ACHN (cell line): ENCODE measurements at regions not wholly inside any gene's neighbourhood (a gene's known extent, or its start where the extent isn't known, plus 50 kb on each side); places are given as distances from the start of the nearest gene placed in this dataset.

Experiments used
- DNase-seq: peaks from one replicate; pipeline ENCODE4 v3.0.0-alpha.2; 2015
- in situ Hi-C: cut with HindIII; loops from 2 replicates; pipeline ENCODE4 v1.10.0; 2017; ENCODE audit warnings: low sequenced_read_pairs, low pct_ligation_motif_present, low pct_unique_long_range_greater_than_20kb

DNA sequence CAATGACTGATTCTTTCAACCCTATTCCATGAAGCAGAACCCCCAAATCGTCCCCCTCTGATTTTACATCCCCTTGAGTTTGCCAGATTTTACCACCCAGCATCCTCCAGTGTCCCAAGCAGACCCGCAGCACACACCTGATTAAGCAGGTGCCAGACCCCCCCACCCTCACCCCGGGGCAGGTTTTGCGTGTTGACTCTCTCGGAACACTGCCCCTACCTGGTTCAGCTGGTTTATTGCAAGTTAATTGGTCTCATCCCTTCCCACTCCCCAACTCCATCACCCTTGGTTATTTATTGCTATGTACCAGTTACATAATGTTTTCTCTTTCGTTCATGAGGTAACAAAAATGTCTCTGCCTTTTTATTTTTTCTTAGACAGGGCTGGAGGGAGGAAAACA, 258.4 kb downstream of the BCOR start:
- no peak for DNase-seq
- in situ Hi-C loops: no loop called here

DNA sequence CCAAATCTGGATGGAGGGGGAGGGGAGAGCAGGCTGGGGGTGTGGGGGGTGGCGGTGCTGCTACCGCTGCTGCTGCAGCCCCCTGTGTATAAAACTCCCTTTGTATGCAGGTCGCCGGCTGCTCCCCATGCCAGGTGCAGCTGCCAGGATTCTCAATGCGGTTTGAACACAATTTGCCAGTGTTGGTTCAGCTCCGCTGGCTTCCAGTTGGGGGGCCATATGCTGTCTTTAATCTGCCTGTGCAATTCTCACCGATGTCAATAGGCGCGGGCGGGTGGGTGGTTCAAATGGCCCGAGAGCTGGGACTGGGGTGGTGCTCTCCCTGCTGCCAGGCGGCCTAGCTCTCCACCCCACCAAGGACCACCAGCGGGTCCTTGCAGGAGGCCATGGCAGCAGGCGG, 257.6 kb downstream of the BCOR start:
- in situ Hi-C loops: no loop called here
- no peak for DNase-seq

GRCh38 chrX:39840581-39841093, 257.1 kb downstream of the BCOR start:
- in situ Hi-C loops: no loop called here
- no peak for DNase-seq

GRCh38 chrX:39841604-39842003, 256.2 kb downstream of the BCOR start:
- no peak for DNase-seq
- in situ Hi-C loops: no loop called here

DNA sequence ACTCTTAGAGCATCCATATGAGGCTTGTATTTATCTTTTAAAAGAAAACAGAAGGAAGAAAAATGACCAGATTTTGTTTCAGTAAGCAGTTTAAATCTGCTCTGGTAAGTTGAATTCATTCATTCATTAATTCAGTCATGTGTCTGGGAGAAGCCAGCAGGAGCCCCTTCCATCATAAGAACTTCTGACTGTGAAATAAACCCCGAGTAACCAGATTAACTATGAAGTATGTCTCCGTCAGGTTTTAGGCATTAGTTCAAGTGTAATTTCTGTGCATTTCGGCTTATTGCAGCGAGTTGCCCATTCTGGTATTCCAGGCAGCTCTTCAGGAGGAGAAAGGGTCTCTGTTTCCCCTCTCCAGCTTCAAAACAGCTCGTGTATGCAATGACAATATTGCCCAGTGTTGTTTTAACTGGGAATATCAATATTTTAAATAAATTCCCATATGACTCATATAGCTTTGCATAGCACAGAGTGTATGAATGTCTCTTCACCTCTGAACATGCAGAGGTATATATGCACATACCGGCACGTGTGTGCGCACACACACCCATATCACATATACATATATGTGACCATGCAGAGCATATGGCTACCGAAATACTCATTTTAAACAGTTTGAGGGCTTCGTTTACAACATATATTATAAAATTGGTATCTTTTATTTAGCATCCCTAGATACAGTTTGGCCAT, 255.3 kb downstream of the BCOR start:
- in situ Hi-C loops: no loop called here
- DNase-seq: no peak

DNA sequence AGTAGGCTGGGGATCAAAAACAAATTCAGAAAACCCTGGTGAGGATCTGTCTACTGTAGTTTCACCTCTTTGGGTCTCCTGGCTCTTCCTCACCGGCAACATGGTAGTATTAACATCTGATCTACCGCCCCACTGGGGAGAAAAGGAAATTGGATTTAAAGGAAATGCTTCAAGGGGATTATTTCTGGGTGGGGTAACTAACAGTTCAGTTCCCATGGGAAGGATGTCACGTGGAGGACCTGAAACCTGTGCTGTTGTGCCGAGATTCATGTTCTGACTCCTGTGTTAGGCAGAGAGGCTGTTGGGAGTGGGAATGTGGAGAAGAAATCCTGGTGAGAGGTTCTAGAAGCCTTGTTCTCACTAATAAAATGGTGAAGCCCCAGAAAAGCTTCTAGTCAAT, 254.4 kb downstream of the BCOR start:
- DNase-seq: no peak
- in situ Hi-C loops: no loop called here

GRCh38 chrX:39845233-39845632, 252.5 kb downstream of the BCOR start:
- in situ Hi-C loops: no loop called here

DNA sequence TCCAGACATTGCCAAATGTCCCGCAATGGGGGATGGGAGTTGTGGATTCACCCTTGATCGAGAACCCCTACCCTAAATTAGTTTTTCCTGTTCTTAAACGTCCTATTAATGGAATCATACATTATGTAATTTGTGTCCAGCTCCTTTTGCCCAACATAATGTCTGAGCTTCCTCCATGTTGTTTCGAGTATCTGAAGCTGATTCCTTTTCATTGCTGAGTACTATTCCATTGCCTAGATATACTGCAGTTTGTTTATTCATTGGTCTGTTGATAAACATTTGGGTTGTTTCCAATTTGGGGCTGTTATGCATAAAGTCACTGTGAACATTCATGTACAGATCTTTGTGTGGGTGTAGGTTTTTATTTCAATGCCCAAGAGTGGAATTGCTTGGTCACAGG, 251.3 kb downstream of the BCOR start:
- in situ Hi-C loops: no loop called here
- DNase-seq: no peak

More at GRCh38 chrX:39845233-39845632, 252.5 kb downstream of the BCOR start:
- DNase-seq: no peak

DNA sequence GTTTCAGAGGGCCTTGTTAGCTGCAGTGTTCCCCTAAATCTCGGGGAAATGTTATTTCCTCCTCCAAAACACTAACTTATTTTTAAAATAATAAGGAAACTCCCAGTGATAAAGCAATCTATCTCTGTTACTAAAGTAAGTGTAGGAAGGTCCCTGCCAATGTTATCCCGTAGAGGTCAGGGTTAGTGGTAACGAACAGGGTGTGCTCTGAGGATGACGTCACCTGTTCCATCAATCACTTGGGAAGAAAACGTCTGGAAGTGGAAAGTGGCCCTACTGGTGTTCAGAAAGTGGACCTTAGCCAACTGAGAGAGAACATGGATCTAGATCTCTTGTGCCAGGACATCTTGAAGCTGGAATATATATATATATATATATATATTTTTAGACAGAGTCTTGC, 249.5 kb downstream of the BCOR start:
- no peak for DNase-seq
- in situ Hi-C loops: no loop called here

- in situ Hi-C loops: no loop called here
- no peak for DNase-seq
Measured at GRCh38 chrX:39848900-39849299, 248.9 kb downstream of the BCOR start.

DNA sequence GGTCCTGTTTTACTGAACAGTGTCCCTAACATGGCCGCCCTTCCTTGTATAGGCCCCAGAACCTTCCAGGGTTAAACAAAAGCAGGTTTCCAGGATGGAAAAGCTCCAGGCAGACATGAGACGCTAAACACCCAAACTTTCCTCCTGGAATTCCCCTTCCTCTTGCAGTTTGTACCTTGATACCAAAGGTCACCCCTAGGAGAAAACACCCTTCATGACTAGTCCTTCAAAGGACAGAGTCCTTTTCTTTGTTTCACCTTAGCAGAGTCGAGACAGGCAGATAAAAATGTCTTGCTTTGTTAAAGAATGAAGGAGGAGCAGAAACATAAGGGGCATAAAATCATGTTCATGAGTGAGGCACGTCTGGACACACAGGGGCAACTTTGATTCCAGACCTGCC, 247.5 kb downstream of the BCOR start:
- no peak for DNase-seq
- in situ Hi-C loops: no loop called here

DNA sequence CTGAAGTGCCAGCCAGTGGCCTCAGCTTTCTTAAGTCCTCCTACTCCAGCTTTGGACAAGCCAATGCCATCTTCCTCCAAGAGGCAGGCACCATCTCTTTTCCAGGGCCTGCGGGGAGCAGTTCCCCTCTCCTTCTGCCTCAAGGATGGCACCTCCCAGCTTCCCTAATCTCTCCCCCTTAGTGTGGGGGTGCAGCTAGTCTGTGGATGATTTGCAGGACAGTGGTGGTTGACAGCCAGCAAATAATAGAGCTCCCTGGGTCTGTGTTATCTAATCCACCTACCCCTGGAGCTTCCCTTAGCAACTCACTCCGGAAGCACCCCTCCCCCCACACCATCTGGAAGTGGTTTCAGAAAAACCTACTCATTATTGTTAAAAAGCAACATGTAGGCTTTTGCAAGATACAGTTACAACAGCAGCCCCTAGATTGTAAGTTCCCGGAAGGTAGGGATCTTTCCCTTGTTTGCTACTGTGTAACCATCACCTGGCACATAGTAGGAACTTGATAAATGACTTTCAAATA, 247.1 kb downstream of the BCOR start:
- in situ Hi-C loops: no loop called here

DNA sequence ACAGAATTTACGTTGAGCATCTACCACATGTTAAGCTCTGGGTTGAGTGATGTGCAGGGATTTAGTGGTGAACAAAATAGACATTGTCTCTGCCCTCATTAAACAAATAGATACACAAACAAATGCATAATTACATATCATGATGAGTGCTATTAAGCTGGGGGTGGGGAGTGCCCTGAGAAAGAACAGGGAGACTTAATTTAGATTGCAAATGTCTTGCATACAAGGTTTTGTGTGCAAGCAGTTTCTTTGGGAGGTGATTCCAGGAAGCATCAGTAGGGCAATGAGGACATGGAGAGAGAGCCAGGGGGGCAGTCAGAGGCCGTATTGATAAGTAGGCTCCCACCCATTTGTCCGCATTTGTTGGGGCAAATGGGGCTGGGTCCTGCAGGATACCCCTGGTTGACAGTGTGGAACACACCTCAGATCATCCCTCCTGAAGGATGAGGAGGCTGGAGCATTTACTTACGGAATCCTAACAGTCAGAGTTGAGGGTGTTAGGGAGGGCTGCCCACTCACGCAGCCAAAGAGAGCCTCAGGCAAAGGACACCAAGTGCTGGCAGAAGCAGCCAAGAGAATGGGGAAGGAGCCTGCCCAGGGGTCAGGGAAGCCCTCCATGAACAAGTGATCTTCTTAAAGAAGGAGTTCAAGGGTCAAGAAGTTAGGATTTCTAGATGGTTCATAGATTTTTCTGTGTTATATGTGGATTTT, 245.9 kb downstream of the BCOR start:
- no peak for DNase-seq
- in situ Hi-C loops: no loop called here

More for the DNA sequence above, 247.1 kb downstream of the BCOR start:
- DNase-seq: no peak

GRCh38 chrX:39852491-39852890, 245.3 kb downstream of the BCOR start:
- no peak for DNase-seq
- in situ Hi-C loops: no loop called here

GRCh38 chrX:39853417-39854030, 244.2 kb downstream of the BCOR start:
- no peak for DNase-seq
- in situ Hi-C loops: no loop called here

GRCh38 chrX:39854772-39855747, 242.7 kb downstream of the BCOR start:
- in situ Hi-C loops: no loop called here
- DNase-seq: no peak

GRCh38 chrX:39855748-39856129, 242.0 kb downstream of the BCOR start:
- in situ Hi-C loops: no loop called here
- no peak for DNase-seq

DNA sequence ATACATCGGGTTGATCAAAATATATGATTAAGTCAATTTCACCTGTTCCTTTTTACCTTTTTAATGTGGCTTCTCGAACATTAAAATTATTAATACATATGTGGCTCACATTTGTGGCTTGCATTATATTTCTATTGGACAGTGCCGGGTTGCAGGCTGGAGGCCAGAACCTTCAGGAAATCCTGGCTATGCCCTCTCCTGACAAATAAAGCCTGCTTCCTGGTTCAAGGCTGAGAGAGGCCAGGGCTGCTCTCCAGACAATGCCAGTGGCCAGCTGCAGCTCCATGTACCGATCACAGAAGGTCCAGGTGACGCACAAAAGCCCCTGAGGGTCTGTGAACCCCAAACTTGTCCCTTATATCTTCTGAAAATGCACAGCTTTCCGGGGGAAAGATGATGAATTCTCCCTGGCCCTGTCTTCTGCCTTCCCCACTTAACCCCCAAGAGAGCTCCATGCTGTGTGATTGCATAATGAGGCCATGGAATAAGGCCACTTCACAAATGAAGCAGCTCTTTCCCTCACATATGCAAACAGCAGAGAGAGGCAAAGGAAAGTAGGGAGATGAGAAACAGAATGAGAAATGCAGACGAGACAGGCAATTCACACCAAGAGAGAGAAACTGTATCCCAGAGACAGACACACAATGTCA, 241.2 kb downstream of the BCOR start:
- in situ Hi-C loops: no loop called here

More for the DNA sequence above, 241.2 kb downstream of the BCOR start:
- DNase-seq: no peak
